ENCODE measurements at regions not wholly inside any gene's neighbourhood (a gene's known extent, or its start where the extent isn't known, plus 50 kb on each side); places are given as distances from the start of the nearest gene placed in this dataset.

DNA sequence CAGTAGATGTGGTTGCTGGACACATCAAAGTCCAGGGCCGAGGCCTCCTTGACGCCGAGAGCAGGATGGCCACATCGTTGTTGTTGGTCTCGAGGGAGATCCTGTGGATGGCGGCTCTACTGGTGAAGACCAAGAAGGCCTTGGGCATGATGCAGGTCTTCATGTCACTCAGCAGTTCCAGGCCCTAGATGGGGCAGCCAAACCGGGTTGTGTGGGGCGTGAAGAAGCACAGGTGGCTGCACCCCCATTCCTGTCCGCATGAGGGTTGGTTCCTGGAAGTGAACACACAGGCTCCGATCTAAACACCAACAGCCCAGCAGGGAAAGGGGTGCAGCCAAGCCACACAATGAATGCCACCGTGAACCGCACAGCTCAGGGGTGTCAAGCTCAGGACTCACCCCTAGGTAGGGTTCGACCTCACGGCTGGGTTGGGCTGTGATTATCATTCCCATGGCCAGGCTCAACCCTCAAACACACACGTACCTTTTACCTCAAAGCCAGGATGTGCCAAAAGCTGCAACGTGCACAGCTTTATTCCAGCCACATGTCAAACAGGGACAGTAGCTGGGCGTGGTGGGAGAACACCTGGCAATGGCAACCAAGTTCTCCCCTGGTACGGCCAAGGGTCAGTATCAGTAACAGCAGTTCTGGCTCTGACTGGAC is 132.3 kb downstream of the CRYBB2 start:
- no peak for DNase-seq

DNA sequence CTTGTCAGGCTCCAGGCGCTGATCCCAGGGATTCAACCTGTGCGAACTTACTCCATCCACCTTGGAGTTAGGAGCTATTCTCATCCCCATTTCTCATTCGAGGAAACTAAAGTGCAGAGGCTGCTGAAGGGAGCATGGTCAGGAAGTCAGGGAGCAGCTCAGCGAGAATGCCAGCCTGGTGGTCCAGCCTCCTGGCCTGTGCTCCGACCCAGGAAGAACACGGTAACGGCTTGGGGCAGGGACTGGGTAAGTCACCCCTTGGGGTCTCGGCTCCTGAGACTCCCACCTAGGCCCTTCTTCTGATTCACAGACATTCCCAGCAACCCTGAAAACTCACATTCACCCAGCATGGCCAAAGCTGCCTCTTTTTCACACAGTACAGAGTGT is 132.8 kb downstream of the CRYBB2 start:
- DNase-seq: no peak

DNA sequence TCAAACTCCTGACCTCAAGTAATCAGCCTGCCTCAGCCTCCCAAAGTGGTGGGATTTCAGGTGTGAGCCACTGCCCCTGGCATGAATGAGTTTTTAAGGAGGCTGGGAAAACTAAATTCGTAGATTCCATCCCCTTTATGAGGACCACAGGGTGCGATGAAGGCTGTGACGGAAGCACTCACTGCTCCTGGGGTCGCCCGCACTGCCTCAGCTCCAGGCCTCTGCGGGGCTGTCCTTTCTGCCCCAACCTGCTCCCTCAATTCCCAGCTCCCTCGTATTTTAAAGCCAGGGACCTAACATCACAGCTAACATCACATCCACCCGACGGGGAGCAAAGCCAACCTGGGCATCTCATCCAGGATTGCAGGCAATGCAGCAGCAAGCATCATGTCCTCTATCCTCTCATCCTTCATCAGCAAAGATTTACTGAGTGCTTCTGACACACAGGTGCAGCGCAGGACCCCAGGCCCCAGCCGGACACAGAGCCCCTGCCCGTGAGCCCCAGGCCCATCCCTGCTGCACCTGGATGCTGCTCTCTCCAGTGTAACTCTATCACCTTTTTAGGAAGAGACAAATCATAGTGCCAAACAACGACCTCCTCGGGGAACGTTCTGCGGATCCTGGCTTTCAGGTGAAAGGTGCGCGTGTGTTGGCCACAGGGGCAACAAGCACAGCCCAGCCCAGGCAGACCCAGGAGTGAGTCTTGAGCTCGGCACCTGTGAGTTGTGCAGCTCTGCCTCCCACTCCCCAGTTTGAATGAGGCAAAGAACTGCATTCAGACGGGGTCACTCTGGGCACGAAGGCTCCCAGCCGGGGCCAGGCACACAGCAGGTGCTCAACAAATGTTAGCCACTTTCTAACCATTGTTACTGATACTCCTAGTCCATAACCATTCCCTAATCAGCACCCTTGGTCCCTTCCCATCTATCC is 134.3 kb downstream of the CRYBB2 start:
- no peak for DNase-seq

DNA sequence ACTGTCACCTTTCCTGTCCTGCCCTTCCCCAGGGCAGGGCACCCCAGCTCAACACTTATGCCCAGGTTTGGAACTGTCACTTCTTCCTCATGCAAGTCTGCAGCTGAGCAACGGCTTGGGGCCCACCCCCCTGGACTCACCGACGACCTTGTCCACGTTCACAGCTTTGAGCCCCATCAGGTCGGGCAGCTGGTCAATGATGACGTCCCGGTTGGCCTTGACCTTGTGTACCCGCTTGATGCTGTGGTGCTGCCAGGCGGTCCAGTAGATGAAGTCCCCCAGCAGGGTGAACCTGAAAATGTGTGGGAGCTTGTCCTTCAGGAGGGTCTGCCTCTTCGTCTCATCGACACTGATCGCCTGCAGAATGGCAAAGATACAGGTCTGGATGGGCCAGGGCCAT is 135.0 kb downstream of the CRYBB2 start:
- no peak for DNase-seq

DNA sequence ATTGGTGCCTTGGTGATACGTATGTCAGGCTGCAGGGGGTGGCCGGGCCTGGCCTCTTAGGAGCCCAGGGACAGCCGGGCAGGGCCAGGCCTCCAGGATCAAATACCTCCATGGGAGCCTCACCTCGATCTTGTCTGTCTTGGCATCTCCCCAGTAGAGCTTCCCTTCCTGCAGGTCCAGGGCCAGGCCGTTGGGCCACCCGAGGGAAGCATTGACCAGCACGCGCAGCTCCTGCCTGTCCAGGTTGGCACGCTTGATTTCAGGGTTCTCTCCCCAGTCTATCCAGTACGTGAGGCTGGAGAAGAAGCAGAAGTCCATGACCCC is 137.7 kb downstream of the CRYBB2 start:
- no peak for DNase-seq

DNA sequence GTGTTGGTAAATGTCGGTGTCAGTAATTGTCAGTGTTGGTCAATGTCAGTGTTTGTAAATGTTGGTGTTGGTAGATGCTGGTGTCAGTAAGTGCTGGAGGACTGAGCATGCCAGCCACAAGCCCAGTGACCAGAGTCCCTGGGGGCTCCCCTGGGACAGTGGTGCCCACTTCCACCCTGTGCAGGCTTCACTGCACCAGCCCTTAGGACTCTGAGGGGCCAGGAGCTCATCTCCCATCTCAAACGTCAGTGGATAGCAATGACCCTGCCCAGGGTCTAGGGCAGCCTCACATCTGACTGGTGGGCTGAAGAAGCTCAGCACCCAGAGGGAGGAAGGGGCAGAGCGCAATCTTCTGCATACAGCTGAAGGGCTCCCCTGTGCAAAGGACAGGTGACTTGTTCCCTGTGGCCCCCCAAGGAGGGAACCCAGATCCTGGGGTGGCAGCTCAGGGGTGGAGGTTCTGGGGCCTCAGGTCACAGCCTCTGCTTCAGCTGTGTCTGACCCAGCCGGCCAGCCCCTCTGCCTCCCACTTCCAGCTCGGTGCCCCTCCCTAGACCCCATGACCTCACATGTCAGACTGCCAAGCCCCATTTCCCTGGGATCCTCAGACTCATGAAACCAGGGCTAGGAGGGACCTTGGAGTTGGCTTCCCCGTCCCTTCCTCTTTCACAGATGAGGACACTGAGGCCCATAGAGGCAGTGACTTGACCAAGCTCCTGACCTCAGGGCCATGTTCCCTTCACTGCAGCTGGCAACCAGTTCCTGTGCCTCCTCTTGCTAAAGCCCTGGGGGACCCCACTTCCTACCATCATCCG is 138.4 kb downstream of the CRYBB2 start:
- no peak for DNase-seq

DNA sequence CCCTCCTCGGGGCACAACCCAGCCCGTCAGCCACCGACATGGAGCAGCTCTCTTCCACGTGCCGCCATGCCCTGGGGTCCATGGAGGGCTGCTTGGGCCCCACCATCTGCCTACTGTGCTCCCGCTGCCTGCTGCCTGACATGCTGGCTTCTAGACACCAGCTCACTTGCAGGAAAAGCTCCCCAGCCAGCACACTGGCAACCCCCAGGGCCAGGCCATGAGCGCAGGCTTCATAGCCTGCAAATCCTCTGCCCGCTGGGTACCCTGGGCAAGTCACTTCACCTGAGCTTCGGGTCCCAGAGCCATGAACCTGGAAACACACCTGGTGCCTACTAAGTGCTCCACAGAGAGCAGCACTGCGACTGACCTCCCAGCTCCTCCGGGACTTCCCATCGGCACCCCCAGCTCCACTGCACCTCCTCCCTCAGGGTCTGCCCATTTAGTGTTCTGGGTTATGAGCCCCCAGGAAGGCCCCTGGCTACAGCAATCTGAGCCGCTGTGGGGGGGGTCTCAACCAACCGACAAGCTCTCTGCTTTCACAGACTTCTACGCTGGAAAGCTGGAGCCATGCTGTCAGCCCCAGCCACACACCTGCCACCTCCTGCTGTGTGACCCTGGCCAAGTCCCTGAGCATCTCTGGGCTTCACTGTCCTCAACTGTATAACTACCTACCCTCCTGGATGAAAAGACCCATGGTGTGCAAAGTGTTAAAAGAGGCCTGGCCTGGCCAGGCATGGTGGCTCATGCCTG is 139.2 kb downstream of the CRYBB2 start:
- no peak for DNase-seq

DNA sequence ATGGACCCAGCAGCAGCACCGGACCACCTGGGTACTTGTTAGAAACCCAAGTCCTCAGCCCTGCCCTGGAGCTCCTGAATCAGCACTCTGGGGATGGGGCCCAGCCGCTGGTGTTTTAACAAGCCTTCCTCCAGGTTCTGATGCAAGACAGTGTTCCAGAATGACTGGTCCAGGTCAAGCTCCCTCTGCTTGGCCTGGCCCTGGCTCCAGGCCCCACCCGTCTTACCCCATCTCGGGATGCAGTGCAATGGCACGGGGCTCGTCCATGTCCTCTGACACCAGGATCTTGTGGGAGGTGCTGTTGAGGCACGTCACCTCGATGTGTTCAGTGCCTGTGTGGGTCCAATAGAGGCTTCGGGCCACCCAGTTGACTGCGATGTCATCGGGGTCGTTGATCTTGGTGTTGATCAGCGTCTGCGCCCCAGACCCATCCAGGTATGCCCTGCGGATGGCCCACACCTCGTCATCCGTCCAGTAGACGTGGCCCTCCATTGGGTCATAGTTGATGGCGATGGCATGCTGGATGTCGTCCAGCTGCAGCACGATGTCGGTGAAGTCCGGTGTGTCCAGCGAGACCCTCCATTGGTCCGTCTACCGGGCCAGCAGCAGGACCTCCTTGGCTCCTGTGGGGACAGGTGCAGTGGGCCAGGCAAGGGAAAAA is 140.3 kb downstream of the CRYBB2 start:
- no peak for DNase-seq

DNA sequence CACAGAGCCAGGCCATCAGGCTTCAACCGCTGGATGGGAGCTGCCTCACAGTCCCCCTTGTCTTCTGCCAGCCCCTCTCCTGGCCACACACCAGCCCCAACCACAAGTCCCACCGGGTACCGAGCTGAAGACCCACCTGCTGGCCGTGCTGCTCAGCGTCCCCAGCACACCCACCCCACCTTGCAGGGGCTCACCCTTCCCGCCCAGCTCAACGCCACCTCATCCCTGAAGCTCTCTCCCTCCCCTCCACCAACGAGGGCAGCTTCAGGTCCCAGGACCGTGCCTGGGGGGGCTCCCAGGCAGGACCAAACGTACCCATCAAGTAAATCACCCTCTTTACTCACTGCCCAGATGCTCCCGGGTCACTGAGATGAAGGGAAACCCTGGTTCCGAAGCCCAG is 141.0 kb downstream of the CRYBB2 start:
- no peak for DNase-seq

DNA sequence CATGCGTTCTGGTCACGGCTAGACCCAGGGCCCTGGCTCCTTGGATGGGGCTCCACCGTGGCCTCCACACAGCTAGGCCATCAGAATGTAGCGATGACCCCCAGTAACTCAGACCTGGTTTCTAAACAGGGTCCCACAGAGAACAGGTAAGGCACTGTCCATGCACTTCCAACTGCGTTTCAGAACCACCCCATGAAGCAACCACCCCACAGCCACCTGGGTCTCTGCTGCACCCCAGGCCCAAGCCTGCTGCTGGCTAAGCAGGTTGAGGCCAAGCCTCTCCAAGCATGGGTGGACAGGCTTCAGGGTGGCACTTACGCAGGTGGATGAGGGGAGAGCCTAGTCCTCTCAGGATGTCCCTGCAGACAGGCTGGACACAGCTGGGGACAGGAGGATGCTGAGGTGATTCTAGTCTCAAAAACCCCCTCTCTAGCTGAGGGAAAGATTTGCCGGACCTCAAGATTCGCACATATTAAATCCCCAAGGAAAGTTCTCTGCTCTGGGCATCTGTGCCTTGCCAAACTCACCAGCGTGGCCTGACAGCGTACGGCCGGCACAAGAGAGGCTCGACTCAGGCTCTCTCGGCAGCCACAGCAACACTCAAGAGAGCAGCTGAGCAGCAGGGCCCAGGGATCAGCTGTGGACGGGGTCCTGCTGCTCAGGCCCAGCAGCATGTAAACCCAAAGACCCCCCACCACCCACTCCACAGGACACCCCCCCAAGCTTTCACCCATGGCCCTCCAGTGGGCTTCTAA is 141.6 kb downstream of the CRYBB2 start:
- DNase-seq: no peak

DNA sequence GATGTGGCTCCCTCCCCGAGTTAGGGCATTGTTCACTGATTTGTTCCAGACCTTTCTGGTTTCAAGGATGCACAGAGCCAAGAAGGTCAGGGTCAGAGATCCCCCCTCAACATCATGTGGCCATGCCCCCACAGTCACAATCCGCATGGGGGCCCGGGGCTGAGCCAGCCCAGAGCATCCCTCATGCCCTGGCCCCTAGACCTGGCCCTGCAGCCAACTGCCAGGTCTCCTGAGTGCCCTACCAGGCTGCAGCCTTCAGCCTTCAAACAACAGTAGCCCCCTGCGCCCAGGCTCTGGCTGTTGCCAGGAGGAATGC is 142.4 kb downstream of the CRYBB2 start:
- DNase-seq: no peak

DNA sequence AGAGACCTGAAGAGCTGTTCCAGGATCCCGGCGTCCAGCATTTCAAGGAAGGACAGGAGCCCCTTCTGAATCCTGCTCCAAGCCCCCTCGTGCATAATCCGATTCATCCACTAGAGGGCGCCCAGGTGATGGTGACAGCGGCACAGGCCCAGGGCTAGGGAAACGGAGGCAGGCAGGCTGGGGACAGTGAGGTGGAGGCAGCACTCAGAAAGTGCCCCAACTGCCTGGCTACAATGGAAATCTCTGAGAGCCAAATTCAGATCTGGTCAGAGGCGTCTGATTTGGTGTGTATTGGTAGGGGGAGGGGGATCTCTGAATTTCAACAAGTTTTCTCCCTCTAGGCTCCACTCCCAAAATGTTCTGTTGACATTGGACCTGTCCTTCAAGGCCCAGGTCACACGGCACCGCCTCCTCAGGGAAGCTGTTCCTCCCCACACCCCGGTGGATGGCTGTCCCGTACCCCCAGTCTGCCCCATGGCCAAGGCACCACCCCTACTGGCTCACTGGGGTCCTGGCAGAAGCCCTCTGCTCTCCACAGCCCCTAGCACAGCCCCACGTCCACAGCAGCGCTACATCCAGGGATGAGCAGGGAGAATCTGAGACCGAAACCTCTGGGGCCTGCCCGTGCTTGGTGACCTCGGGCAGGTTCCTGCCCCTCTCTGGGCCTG is 142.9 kb downstream of the CRYBB2 start:
- DNase-seq: peak; percentile 33 to 63 (median 56)

DNA sequence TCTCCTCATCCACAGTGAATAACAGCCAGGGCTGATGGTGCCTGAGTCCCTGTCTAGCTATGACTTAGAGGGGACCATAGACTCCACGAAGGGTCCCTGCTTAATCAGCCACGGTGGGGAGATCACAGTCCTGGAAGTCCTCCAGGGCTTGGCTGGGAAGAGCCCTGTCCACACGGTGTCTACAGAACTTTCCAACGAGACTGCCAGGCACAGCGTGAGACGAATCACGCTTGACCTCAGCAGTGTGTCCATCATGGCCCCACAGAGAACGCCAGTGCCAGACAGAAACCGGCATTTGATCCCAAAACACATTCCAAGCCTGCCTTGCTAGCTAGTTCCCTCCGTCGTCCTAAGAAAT is 143.4 kb downstream of the CRYBB2 start:
- no peak for DNase-seq

DNA sequence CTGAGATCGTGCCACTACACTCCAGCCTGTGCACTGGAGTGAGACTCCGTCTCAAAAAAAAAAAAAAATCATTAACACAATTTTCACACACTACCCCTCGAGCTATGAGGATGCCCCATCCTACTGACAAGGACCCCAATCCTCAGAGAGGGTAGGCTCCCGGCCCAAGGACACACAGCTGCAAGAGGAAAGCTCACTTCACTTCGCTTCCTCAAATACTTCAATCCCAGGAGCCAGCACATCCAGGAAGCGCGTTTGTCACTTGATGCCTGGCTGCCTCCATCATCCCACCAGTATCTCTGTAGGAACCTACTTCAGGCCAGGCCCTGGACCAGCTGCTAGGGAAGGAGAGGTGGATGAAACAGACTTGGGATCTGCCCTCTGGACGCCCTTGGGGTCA is 144.0 kb downstream of the CRYBB2 start:
- DNase-seq: no peak

DNA sequence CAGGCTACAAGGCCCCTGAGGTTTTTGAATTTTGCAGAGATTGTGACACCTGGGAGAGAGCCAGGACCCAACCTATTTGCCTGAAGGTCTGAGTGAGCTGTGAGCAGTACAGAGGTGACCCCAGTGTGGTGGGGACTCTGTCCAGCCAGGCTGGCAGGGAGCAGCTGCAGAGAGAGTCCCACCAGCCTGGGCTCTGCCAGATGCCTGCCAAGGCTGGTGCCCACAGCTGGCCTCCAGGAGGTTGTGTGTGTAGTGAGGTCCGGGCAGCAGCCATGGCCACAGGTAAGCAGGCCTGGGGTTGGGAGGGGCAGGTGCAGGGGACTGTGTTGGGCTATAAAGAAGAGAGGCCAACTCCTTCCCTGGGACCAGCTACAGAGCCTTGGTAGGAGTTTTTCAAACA is 144.8 kb downstream of the CRYBB2 start:
- no peak for DNase-seq

DNA sequence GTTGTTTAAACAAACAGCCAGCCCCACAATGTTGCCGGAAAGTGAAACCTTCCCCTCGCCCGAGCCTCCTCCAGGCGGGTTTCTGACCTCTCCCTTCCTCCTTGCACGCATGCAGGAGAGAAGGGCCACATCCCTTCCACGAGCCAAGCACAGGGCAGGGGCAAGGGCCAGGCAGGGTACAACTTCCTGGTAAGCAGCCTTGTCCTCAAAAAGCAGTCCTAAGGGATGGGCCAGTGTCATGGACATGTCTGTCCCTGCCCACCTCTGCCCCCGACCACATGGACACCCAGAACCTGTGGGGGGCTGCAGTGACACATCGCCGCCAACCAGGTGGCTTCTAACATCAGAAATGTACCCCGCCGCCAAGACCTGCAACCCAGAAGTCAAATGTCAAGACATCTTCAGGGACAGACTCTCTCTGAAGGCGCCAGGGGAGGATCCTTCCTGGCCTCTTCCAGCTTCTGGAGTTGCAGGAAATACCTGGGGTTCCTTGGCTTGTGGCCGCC is 145.3 kb downstream of the CRYBB2 start:
- DNase-seq: no peak

DNA sequence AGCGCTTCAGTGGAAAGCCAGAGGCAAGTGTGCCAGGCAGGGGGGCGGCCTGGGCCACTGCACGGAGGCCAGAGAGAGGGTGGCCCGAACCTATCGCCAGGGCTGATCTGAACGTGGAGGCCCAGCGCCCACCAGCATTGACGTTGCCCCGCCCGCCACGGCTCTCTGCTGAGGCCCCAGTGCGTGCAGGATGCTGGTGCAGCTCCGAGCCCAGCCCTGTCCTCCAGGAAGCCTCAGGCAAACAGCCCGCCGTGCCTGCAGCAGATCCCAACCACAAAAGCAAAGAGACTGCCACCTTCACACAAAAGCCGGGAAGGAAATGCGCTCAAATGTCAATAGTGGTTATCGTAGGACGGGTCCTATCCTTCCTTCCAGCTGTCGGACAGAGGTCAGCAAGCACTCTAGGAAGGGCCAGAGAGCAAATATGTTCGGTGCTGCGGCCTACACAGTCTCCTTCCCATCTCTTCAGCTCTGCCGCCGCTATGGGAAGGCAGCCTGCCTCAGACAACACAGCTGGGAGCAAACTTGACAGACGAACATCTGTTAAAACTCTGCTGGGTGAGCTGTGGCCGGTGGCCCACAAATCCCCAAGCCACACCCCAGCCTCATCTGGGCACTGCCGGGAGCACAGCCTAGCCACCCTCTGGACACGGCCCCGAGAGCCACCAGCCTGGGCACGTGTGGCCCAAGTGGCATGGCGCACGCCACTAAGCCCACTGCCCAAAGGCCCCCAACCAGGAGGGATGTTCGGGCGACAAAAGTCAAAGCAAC is 146.2 kb downstream of the CRYBB2 start:
- DNase-seq: no peak

DNA sequence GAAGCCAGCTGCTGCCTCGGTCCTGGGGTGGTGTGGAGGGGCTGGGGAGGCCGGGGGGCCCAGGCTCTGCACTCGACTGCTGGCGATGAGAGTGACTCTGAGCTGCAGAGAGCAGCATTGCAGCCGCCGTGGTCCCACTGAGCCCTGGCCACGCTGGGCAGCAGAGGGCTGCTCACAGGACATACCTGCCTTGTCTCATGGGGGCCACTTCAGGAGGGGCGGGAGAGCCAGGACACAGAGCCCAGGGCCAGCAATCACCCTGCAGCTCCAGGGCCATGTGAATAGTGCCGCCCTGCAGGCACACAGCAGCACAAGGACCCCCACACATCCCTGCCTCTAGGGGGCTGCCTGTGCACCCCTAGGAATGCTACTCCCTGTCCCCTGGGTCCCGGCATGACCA is 147.0 kb downstream of the CRYBB2 start:
- no peak for DNase-seq

DNA sequence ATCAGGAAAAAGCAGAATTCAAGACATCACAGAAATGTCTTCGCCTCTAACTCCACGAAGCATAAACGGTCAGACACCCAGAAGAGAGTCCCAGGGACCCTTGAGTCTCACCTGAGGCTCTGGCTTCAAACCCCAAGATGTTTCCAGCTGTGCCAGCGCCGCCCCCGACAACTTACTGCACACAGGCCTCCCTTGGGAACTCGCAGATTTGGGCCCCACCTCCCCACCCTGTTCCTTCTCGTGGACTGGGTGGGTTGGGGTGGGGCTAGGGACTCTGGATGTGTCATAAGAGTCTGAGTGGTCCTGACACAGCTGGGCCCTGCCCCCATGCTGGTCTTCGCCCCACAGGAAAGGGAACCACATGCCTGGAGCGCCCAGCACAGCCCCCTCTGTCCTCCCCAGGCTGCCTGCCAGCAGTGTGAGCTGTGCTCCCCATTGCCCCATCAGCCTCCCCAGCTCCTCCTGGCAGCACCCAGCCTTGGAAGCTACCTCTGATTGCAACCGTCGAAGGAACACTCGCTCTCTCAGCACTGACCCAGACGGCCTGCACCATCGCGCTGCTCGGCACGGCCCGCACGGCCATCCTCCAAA is 147.5 kb downstream of the CRYBB2 start:
- no peak for DNase-seq

DNA sequence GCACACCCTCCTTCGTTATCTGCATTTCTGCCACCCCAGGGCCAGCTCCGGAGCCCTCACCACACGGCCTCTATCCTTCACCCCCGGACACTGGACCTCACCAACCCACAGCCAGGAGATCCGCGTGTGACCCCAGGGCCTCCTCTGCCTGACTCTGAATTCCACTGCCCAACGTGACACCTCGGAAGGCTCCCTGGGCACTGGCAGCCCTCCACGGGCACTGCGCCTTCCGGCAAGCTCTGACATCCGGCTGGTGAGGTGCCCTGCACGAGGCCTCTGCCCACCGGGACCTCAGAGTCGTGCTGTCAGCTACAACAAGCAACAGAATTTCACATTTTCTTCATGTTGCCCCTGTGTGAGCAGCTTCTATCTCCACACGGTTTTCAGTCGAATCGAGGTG is 148.3 kb downstream of the CRYBB2 start:
- no peak for DNase-seq
